Ovary (tissue), 7 donors: ENCODE measurements at regions not wholly inside any gene's neighbourhood (a gene's known extent, or its start where the extent isn't known, plus 50 kb on each side); places are given as distances from the start of the nearest gene placed in this dataset.

Source experiments
- DNase-seq, 5 donors: peaks; one replicate each; pipeline ENCODE4 v3.0.0-alpha.2; 2019 to 2020
- H3K27ac ChIP-seq, 2 donors: fragments of 200-600 bp; one replicate each; pipeline versions ENCODE4 v1.5.1 to v1.8.0; 2019 to 2022
- H3K27me3 ChIP-seq: fragments of 200-600 bp; one replicate; pipeline ENCODE4 v1.8.0; 2022
- H3K36me3 ChIP-seq: fragments of 200-600 bp; sonication (generic); one replicate; pipeline ENCODE4 v1.5.1; 2019
- H3K4me1 ChIP-seq: one replicate; pipeline ENCODE4 v1.8.1; 2013; ENCODE audit warnings: mild to moderate bottlenecking, moderate library complexity; ENCODE audit not compliant: insufficient read depth
- H3K4me3 ChIP-seq: fragments of 200-600 bp; sonication (generic); one replicate; pipeline ENCODE4 v1.5.1; 2017
- H3K9me3 ChIP-seq, 2 donors: fragments of 200-600 bp in 1 of 2; sonication (generic) in 1 of 2; one replicate each; pipeline versions ENCODE4 v1.5.1 to v1.8.1; 2013 to 2019; ENCODE audit warnings: mild to moderate bottlenecking in 1 of 2, moderate library complexity in 1 of 2
- CTCF ChIP-seq, 3 donors: fragments of 450-650 bp in 2 of 3; fragments of 200-600 bp in 1 of 3; IDR thresholded peaks; one replicate each; pipeline versions ENCODE4 v1.5.1 to v1.8.0; 2016 to 2022; ENCODE audit warnings: antibody characterized with exemption in 3 of 3, mild to moderate bottlenecking in 1 of 3
- EP300 ChIP-seq: sonication (generic); formaldehyde crosslinking; IDR thresholded peaks from one replicate; pipeline ENCODE4 v1.6.1; 2017; ENCODE audit warnings: antibody characterized with exemption
- POLR2A ChIP-seq: fragments of 450-650 bp; IDR thresholded peaks from one replicate; pipeline ENCODE4 v1.6.1; 2017; ENCODE audit warnings: antibody characterized with exemption, mild to moderate bottlenecking, moderate library complexity
- WGBS, 3 donors: extraction: QIAGEN DNeasy Blood & Tissue Kit in 1 of 3; methylation state at CpG; one replicate each; pipeline versions ENCODE4 v1.1.5 to v1.1.7; 2013 to 2017; 5-methylcytosine and 5-hydroxymethylcytosine counted together
- intact Hi-C, 4 donors: fragments of 100-400 bp; cut with DNase I; formaldehyde crosslinking; loops; one replicate each; pipeline versions ENCODE4 v1.11.0 to v1.15.1; 2022 to 2023
- donor health status: DM: no; HTN: no; CAD: no; lungs with moderate emphysema.
- donor health status: DM: no; HTN: no; CAD: no.
- donor health status: Bipolar disorder and iron deficiency.
- donor health status: DM: no; HTN: no; CAD: no.
- donor health status: DM: yes; HTN: yes; CAD: no.

DNA sequence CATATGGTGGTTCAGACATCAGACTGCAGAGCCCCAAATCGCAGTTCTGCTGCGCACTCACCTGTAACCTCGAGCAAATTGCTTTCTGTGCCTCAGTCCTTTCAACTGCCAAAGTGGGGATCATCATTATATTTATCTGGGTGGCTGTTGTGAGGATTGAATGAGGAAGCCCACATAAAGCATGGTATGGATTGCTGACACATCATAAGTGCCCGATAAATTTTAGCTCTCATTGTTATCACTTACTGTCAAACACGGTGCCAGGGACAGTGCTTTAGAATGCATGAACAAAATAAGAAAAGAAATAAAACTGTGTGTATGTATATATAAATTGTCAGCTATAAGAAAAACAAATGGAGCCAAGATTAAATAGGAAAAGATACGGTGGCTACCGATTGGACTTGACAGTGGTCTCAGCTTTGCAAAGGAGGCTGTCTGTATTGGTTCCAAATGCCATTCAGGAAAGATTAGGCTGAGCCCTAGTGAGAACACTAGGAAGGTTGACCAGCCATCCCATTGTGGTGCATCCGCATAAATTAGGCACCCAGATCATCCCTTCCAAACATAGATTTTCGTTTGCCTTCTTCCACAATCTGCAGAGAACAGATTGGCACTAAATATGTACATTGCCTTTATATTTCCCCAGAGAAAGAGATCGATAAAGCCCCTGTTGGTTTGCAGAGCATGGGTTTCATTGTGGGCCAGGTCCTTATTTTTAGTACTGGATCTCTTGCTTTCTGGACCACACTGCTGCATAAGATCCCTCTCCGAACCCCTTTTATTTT is 91.8 kb upstream of the KAZN start:
- Histone ChIP-seq H3K4me1 (no peaks in the 10 kb centered on the region), H3K4me3 (no peak overlapping the region), H3K36me3 (no peaks in the 10 kb centered on the region), H3K27me3 (no peaks in the 10 kb centered on the region), H3K9me3 (no peaks in the 10 kb centered on the region), H3K27ac (no peak overlapping the region)
- no peak for DNase-seq
- TF ChIP-seq EP300 (no peak), POLR2A (no peak), CTCF (IDR thresholded peaks at IDR 0.05) (no peak)
- WGBS, 3 donors: 90 to 94% (median 91%) methylated on average over 11 of the region's 11 CpGs
- intact Hi-C loops: no loop called here

- no peak for DNase-seq
- Histone ChIP-seq H3K4me1 (no peaks in the 10 kb centered on the region), H3K4me3 (no peak overlapping the region), H3K36me3 (no peaks in the 10 kb centered on the region), H3K27ac (no peak overlapping the region), H3K9me3 (no peaks in the 10 kb centered on the region), H3K27me3 (no peaks in the 10 kb centered on the region)
- 78 to 85% (median 85%) methylated on average over 5 of the region's 5 CpGs for WGBS, 3 donors
- intact Hi-C loops: no loop called here
- TF ChIP-seq POLR2A: no peak
- no peak for TF ChIP-seq EP300
- TF ChIP-seq CTCF (IDR thresholded peaks at IDR 0.05): no peak
Measured at GRCh38 chr1:14507262-14507661, 91.2 kb upstream of the KAZN start.

GRCh38 chr1:14508613-14509012 is 89.9 kb upstream of the KAZN start:
- Histone ChIP-seq H3K9me3 (no peaks in the 10 kb centered on the region), H3K27ac (no peak overlapping the region), H3K36me3 (no peaks in the 10 kb centered on the region), H3K4me3 (no peak overlapping the region), H3K4me1 (no peaks in the 10 kb centered on the region), H3K27me3 (no peaks in the 10 kb centered on the region)
- no peak for TF ChIP-seq EP300
- TF ChIP-seq POLR2A: no peak
- no peak for TF ChIP-seq CTCF (IDR thresholded peaks at IDR 0.05)
- intact Hi-C loops: no loop called here
- WGBS, 3 donors: 87 to 91% (median 90%) methylated on average over 6 of the region's 6 CpGs
- no peak for DNase-seq

- no peak for DNase-seq
- no peak overlapping the region for H3K27ac ChIP-seq
- TF ChIP-seq POLR2A (no peak), EP300 (no peak), CTCF (IDR thresholded peaks at IDR 0.05) (no peak)
Measured at GRCh38 chr1:14511166-14511680, 87.3 kb upstream of the KAZN start.

More at GRCh38 chr1:14511166-14511680, 87.3 kb upstream of the KAZN start:
- no peaks in the 10 kb centered on the region for H3K4me1 ChIP-seq
- intact Hi-C loops: no loop called here
- H3K36me3 ChIP-seq: no peaks in the 10 kb centered on the region
- H3K4me3 ChIP-seq: no peak overlapping the region
- H3K9me3 ChIP-seq: no peaks in the 10 kb centered on the region
- H3K27me3 ChIP-seq: no peaks in the 10 kb centered on the region
- 47 to 64% (median 62%) methylated on average over 2 of the region's 2 CpGs for WGBS, 3 donors
